Fibroblast of skin of back (primary cell): ENCODE measurements at regions not wholly inside any gene's neighbourhood (a gene's known extent, or its start where the extent isn't known, plus 50 kb on each side); places are given as distances from the start of the nearest gene placed in this dataset.
A peak's percentile ranks its signal among the peaks of the same experiment; 100 is the strongest.

ENCODE experiments used
- DNase-seq: peaks from one replicate; pipeline ENCODE4 v3.0.0-alpha.2; 2013

- no peak for DNase-seq
These were observed 588.2 kb downstream of the CDK5RAP2 start for GRCh38 chr9:119991797-119992196.

DNA sequence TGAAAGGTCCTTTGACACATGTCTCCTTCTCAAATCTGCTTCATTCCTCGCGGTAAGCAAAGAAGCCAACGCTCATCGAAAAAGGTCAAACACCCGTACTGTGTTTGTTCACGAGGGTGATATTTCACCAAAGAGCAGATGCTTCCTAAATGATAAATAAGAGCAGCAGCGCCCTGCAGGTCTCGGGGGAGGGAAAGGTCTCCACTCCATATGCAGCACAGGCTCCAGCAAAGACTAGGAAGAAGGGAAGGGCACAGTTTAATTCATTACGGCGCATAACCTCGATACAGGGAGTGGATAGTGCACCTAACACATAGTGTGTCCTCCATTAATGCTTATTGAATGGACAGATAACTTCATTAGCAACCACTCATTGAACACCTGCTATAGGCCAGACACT lies 593.3 kb downstream of the CDK5RAP2 start:
- DNase-seq, result no peak

- no peak for DNase-seq
These were observed 593.8 kb downstream of the CDK5RAP2 start for GRCh38 chr9:119986205-119986604.

GRCh38 chr9:119974026-119974425 lies 604.8 kb upstream of the BRINP1 start:
- DNase-seq, result no peak

DNA sequence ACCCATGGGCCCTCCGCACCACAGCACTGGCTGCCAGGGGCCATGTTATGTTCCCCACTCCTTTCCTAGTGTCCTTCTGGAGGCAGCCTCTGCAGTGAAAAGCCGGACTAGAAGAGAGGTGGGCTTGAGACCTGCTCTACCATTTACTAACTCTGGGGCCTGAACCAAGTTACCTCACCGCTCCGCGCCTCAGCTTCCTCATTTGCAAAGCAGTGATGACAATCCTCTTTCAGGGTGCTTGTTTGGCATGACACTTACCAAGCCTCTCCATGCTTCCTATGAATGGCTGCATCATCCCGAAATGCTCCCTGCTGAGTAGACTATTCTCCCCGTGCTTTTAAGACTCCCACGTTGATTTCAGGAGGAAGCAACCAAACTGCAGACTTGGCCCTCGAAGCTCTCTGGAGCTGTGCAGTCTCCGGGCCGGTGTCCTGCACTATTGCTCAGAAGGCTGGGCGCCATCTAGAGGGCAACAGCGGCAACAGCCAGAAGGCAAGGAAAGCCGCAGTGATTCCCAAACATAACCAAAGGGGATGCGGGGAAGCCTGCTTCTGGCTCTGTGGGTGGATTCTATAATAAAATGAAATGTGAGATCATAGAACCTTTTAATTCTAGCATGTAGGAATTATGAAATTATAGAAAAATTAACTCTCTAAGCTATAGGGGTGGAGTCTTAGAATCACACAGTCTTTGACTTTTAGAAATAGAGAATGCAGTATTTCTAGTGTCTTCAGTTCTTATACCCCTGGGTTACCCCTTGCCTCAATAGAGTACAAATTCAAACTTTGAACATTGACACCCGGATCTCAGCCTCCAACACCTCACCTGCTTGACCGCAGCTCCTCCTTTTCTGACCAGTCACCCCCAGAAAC lies 599.8 kb upstream of the BRINP1 start:
- DNase-seq, result peak; percentile 72

GRCh38 chr9:119967867-119968535 lies 598.8 kb upstream of the BRINP1 start:
- no peak for DNase-seq

- DNase-seq, result peak; percentile 97
These were observed 594.6 kb upstream of the BRINP1 start for GRCh38 chr9:119963798-119964372.

DNA sequence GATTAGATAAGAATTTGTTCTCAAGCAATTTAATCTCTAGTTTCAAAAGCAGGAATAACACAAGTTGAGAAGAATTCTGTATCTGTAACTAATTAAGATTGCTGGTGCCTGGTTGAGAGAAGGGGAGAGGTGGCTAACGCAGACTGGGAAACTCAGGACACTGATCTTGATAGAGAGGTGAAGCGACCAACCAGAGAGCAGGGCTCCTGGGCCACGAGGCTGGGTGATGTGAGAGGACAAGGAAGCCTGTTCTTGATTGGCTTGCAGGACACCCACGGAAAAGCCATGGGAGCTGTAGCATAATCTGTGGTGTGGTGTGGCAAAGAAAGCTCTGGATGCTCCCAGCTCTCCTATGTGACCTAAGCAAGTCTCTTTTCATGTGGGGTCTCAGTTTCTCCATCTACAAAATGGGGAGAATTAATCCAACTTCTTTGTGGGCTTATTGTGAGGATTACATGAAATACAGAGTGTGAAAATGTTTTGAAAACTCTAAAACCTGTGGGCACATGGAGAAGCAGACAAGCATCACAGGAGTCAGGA lies 594.1 kb upstream of the BRINP1 start:
- peak; percentile 94 for DNase-seq

DNA sequence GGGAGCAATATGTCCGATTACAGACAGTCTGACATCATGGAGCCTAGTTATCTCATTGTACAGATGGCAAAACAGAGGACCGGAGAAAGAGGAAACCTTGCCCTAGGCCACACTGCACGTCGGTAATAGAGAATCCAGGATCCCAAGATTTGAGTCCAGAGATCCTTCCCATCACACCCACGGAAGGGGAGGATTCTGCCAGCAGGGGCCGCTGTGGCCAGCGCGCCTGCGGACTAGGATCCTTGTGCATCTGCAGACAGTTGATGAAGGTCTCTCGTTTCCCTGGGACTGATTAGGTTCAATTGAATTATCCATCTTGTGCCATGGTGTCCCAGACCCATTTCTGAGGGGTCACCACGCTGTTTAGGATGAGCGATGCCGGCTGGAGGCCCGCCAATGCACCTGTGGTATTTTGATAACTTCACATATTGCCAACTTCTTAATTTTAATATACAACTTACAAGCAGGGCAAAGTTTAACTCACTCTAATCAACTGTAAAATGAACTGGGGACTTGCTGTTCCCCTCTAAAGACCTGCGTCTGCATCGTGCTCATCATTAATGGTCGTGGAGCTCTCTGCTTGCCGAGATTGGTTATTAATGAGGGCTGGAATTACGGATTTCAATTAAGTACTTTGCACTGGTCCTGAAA lies 592.7 kb upstream of the BRINP1 start:
- DNase-seq, result peak; percentile 43

DNA sequence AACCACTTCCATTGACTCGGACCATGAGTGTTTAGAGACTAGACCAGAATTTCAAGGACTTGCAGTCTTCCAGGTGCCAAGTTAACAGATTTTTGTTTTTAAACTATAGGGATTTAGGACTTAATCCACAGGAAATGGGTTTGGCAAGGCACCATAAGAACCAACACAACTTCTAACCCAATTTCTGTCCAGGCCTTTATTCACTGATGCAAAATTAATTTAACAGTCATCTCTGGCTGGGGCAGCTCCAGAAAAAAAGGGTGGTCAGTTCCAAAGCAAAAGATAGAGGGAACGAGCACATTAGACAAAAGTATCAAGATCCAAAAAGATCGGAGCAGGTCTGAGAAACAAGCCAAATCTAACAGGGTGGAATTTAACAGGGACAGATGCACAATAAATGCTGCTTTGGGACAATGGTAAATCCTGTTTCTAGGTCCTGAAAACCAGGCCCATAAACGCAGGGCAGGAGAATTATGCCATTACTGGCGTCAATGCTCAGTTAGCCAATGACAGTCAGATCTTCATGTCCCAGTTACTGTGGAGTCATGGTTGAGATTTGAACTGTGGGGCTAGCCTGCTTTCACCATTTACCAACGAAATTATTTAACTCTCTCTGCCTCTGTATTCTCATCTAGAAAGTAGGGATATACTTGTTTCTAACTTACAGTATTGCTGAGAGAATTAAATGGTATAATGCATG lies 590.8 kb upstream of the BRINP1 start:
- DNase-seq, result no peak

DNA sequence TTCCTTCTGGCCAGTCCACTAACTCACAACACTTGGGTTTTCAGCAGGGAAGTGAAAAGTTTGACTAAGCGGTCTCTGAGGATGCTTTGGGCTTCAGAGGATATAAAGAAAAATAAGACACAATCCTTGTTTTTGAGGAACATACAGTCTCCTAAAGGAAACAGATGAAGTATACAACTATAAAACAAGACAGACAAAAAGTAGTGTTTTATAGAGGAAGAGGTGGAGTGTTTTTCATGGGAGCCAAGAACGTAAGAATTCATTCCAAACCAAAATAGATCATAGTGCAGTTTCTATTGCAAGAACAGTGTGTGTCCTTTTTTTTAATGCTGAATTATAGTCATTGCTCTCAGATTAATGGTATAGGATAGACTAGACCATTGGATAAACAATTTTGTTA lies 586.9 kb upstream of the BRINP1 start:
- DNase-seq, result no peak

- DNase-seq, result peak; percentile 46
These were observed 586.0 kb upstream of the BRINP1 start for GRCh38 chr9:119955276-119955675.

- no peak for DNase-seq
These were observed 582.4 kb upstream of the BRINP1 start for GRCh38 chr9:119951591-119951990.

DNA sequence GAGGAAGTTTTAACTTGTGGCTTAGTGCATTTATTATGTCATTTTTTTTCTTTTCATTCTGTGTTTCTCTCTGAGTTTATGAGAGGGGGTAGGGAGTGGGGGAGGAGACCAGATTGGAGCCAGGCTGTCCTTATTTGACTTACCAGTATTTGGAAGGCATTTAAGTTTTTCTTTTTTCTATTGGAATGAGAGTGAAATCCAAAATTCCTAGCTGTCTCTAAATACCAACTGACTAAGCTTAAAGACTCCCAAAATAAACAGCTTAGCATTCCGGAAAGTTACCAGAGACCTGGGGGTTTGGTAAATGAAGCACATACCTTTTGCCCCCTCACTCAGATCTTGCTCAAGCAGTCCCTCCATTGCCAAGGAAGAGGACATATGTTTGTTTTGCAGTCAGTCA lies 581.9 kb upstream of the BRINP1 start:
- DNase-seq, result peak; percentile 92

- DNase-seq, result no peak
These were observed 576.5 kb upstream of the BRINP1 start for GRCh38 chr9:119945686-119946085.

GRCh38 chr9:119941091-119941490 lies 571.9 kb upstream of the BRINP1 start:
- DNase-seq, result no peak

GRCh38 chr9:119938871-119939270 lies 569.6 kb upstream of the BRINP1 start:
- no peak for DNase-seq

GRCh38 chr9:119934497-119934896 lies 565.3 kb upstream of the BRINP1 start:
- DNase-seq, result no peak

- no peak for DNase-seq
These were observed 564.0 kb upstream of the BRINP1 start for GRCh38 chr9:119933191-119933590.

GRCh38 chr9:119924736-119925135 lies 555.5 kb upstream of the BRINP1 start:
- no peak for DNase-seq

DNA sequence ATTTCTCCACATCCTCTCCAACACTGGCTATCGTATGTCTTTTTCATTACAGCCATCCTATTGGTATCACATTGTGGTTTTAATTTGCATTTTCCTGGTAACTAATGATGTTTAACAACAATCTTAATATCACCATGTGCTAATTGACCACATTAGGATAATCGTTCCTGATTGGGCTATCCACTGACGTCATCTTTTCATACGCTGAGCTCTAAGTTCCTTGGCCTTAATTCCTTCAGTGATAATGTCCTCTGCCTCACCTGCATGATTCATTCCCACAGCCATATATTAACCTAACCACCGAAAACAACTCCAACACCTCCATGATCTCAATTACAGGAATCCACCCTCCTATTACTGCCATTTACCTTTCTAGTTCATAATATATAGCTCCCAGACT lies 547.9 kb upstream of the BRINP1 start:
- DNase-seq, result no peak

DNA sequence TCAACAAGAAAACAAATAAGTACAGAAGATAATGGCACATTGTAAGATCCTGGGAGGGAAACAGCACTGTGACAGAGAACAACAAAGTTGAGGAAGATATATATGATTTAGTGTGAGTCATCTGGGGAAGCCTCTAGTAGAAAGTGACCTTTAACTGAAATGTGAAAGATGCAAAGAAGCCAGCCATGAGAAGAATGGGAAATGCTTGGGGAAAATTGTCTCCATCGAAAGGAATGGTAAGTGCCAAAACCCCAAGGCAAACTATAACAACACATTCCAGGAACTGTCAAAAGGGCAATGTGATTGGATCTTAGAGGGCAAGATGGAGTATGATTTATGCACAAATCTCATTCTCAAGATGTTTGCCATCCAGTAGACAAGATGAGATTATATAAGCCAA lies 537.8 kb upstream of the BRINP1 start:
- no peak for DNase-seq
